NCI-H2107 treated with DMSO at 0.1 percent for 48 hours (cell line): ENCODE measurements at regions not wholly inside any gene's neighbourhood (a gene's known extent, or its start where the extent isn't known, plus 50 kb on each side); places are given as distances from the start of the nearest gene placed in this dataset.
A peak's percentile ranks its signal among the peaks of the same experiment; 100 is the strongest.

ENCODE experiments used
- DNase-seq: peaks from one replicate; lab custom pipeline; 2025; ENCODE audit not compliant: unreplicated experiment; lab: John Stamatoyannopoulos, UW

DNA sequence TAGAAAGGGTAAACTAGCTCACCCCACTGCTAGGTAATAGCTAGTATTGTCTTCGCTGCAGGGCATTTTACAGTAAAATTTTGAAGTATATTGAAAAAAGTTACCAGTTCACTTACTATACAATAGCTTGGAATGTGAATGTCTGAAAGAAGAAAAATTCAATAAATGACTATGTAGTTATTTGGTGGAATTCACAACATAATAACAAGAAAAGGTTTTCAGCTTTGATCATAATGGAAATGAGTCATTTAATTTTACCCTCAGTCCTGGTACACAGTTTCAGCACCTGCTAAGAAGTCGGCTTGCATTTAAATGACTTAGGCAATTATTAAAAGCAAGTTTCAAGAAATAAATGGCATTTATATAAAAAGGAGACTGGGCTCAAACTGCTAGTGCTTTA lies 90.4 kb downstream of the NUP35 start:
- DNase-seq = no peak

DNA sequence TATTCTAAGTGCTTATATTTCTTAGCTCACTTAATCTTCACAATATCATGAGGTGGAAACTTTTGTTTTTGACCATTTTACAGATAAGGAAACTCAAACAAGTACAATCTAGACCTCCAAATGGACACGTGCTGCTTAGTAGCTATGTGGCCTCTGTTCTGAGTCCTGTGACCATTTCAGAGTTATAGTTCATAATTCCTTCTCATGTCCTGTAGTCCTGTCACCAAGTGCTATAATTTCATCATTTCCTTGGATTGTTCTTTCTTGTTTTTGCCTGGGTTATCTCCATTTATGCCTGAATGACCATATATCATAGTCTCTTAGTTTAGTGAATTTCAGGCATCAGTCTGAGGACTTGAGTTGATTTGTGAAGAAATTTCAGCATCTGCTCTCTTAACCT lies 91.7 kb downstream of the NUP35 start:
- DNase-seq = no peak

DNA sequence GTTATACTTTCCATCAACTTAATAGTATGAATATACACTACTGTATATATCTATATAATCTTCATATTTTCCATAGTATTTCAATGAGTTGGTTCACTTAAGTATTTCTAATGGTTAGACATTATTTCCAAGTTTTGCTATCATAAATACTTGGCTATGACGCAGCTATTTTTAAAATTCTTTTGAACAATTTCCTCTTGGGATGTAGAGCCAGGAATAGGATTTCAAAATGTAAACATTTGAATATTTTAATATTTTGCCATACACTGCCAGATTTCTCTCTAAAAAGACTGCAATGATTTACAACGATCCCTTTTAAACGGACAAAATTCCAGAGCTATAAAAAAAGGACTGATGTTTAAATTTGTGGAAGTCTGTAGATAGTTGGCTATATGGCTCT lies 95.6 kb downstream of the NUP35 start:
- DNase-seq = no peak

DNA sequence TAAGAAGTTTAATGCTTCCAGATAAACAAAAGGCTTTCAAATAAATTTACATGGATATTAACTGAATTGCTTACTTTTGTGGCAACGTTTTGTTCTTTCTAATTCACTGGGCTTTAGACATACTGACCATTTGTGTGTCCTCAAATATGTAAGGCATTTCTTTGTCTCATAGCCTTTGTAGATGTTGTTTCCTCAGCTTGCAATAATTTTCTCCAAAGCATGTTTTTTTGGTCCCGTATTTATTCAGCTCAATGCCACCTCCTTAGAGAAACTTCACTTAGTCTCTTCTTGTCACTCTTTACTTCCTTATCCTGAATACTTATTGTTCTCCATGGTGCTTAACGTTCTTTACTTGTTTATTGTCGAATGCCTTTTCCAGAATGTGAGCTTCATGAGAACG lies 98.5 kb downstream of the NUP35 start:
- no peak for DNase-seq

DNA sequence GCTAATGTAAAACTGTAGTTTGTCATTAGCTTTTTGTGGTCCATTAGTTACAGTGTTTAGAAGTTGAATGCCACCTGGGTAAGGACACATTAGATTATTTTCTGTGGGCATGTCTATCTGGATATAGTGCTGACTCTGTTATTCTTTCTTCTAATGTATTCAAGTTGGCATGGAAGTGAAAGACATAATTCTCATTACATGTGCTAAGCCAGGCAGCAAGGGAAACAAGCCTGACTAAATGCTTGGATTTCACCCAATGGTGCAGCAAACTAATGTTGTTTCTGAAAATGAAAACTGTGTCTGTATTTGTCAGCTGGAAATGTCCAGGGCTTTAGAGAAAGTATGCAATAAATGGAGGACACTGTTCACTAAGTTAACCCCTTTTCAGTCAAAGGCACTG lies 100.7 kb downstream of the NUP35 start:
- DNase-seq = no peak

DNA sequence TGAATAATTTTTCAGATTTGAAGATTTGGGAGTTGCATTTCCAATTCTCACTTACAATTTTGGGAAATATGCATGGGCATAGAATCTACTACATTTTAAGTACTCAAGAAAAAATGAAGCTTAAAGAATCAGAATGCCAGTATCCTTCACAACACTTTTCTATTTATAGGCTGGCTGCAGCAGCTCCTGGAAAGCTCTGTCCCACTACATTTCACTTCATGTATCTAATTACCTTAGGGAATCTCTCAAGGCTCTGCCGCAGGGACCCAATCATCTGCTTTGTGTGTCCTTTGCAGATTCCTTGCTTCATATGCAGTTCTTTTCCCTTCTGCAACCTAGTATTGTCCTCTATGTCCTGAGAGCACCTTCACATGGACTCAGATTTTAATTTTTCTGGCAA lies 102.9 kb downstream of the NUP35 start:
- DNase-seq = no peak

DNA sequence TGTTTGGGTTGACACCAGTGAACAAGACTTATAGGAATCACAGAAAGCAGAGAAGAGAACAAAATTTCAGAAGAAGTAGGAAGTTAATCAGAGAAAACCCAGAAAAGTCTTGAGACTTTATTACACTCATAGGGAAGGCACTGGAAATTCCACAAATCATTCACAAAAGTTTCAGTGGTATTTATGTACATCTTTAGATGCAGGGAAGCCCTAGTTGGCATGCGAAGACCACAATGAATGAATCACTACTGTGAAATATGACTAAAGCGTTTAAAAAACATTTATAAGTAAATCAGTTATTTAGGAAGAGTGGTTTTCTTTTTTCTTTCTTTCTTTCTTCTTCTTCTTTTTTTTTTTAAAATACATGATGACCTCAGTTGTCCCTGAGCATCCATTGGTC lies 105.1 kb downstream of the NUP35 start:
- DNase-seq = no peak

DNA sequence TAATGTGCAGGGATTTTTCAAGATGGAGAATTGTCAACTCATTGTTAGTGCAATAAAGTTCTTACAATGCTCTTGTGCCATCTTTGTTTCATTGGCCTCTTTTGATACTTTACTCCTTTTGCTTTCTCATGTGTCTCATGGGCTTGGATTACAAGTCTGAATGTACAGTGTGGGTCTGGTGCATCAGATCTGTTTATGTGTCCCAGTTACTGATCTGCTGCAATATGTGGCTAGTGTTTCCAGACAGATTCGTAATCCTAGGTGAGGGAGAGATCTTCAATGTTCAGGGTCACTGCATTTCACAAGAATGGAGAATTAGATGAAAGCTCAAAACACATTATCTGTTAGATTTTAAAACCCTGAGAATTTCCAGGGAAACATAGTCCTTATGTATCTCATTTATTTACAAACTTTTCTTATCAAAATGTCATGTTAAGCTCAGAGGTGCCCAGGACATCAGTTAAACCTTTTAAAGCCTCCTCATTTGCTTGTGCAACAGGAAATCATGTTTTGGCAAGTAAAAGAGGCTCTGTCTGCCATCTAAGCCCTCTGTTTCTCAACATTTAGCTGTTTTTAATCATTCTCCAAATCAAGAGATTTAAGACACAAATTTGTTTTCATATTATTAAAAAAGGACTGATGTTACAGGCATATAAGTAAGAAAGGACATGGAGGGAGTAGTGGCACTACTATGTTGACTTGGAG lies 108.1 kb downstream of the NUP35 start:
- no peak for DNase-seq

DNA sequence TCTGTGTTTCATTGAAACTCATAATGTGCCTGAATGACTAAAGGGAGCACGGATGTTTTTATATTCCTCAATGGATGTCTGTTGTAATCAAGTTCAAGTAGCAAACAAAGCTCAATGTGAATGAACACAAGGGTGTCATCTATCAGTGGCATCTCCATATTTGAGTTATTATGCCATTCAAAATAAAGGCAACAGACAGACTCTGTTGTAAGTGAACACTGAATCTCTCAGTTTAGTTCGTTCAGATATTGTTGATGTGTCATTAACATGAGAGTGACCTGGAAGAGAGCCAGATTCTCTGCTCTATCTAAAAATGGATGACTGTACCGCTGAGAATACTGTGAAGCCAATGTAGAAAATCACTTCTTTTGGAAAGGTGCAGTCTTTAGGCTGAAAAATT lies 118.7 kb downstream of the NUP35 start:
- peak; percentile 53 for DNase-seq

DNA sequence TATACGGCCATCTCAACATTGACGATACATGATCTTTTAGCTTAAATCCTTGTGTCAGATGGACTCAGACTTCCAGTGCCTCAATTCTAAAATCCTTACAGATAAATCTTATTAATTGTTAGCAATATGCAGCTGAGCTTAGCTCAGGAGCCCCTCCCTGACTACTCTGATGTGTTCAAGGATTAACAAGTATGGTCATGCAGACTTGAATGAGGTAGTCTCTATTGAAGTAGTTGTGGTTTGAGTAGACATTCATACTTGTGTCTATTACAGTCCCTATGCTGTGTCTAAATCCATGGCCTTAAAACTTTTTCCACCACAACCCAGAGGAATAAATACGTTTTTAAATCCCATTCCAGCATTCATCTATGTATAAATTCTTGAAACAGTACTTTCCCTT lies 119.5 kb downstream of the NUP35 start:
- no peak for DNase-seq

DNA sequence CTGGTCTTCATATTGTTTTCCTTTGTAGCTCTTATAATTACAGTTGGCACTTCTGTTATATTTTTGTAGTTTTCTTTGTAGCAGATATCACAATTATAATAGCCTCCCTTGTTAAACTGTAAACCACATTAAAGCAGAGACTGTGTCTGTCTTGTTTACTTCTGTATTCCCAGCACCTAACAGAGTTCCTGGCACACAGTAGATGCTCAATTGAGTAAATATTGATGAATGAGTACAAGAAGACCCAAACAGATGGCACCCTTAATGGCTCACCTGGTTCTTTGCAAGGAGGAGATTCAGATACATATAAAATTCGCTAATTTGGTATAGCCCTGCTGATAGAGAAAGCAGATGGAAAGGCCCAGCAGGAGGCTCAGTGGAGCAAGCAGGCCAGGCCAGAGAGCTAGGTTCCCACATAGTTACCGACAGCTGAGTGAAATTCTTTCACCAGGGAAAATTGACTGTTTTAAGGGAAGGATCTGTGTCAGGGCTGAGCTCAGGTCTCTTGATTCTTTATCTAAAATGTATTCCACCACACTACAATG lies 120.1 kb downstream of the NUP35 start:
- no peak for DNase-seq

DNA sequence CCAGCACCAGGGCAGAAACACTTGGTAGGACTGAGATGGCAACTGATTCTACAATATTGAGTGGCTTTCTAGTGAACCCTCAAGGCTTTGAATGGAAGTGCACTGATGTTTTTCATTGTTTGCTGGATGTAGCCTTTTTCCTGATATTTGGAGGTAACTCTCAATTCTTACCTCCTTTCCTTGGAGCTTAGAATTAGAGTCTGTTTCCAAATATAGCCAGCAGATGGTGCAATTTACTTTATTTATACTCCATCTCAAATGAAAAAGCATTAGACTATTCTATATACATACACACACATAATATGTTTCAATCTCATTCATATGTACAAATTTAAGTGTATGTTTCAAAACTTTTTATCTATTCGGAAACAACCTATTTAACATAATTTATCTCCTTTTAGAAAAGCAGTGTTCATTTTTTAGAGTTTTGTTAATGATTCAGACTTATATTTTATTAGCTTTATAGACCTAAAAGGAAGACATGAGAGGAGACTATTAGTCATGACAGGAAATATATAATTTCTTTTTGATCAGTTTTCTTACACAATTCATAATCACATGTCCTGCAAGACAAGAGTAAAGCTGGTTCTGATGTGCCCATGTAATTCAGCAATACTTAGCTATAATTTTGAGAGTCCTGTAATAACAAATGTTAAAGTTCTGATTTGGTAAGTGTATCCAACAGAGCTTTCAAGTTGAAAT lies 124.8 kb downstream of the NUP35 start:
- DNase-seq = peak; percentile 15

DNA sequence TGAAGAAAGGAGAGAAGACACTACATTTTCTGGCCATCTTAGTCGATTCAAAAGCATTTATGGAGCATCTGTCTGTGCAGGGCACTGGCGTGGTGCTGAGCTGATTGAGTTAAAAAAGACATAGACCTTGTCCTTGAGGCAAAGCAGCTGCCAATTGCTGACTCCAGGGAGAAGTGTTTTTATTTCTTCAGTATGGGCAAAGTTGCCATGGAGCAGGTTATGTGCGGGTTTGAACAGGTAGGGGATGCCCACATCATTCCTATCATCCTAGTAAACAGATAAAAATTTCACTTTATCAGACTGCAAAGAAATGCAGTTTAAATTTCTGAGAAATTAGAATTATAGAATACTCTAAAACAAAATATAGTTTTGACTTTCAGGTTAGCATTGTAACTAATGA lies 125.8 kb downstream of the NUP35 start:
- no peak for DNase-seq

DNA sequence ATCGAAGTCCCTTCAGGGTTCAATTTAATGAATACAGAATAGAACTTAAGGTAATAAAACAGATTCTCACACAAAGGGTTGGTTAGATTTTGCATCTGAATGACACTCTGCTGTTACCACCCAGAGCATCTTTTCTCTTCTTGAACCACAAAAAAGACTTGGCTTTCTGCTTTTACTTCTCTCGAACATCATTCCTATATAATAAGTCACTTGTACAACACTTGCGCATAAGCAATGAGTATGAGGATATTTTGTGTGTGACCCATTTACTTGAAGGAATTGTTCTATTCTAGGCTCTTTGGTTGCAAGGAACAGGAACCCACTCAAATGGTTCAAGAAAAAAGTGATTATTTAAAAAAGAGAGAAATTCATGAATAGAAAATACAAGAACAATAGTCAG lies 126.2 kb downstream of the NUP35 start:
- DNase-seq = no peak

DNA sequence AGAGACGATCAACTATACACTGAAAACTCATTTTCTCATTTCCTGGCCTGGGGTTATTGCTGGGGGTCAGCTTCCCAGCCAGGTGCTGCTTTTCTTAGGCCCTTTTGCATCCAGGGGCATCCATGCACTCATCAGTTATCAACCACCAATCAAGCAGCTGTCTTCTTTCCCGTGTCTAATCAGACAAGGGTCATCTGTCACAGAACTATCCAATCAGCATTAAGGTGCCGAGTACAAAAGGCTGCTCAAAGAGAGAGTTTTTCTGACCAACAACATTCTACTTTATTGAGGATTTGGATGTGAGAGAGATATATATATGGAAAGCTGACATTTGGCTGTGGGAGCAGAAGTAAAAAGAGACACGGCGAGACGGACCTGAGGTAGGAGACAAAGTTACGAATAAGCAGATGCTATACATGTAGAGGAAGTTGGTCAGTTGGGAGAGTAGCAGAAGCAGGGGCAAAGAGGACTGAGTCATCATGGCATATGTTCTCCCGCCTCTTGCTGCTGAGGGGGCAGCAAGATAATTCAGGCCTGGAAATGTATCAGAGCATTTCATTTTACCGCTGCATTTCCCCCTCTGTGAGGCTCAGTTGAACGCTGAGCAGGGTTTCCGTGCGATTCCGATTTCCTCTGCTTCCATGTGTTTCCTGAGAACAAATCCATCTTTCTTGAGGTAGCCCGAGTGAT lies 129.3 kb downstream of the NUP35 start:
- DNase-seq = no peak

DNA sequence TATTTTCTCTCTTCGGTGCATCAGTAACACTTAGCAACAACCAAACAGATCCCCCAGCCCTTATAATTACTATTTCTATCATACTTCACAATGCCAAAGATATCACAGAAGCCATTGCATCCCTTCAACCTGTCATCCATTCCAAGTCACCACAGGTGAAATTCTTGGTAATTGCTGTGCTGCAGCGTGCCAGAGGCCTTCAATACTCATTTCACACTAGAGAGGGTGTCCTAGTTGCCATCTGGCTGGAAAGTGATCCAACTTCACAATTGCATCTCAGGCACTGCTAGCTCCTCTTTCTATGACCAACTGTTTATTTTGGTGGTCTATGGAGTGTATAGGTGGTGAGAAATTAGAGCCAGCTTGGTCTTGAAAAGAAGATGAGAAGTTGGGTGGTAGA lies 131.2 kb downstream of the NUP35 start:
- DNase-seq = no peak

DNA sequence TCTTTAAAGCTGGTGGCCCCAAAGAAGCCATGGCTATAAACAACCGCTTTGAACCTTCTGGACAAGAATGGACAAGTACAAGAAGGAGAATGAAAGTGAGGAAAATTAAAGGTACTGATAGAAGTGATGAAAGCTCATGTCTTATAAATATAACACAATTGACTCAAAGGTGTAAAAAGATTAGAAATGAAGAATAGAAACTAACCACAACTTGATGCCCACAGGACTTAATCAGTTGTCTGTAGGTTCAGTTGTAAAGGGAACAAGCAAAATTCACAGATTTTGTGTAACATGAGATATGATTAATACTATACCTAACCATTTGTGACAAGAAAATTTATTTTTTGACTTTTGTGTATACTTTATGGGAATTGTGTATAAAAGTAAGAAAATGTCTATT lies 135.7 kb downstream of the NUP35 start:
- no peak for DNase-seq

DNA sequence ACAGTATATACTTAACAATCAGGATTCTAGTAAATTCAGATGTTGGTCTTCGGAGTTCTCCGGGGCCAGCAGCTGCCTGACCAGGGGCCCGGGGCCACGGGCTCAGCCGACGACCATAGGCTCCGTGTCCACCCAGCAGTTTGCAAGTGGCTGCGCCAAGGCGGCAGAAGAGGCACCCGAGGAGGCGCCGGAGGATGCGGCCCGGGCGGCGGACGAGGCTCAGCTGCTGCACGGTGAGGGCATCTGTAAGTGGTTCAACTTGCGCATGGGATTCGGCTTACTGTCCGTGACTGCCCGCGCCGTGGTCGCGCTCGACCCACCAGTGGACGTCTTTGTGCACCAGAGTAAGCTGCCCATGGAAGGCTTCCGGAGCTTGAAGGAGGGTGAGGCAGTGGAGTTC lies 136.3 kb downstream of the NUP35 start:
- no peak for DNase-seq

DNA sequence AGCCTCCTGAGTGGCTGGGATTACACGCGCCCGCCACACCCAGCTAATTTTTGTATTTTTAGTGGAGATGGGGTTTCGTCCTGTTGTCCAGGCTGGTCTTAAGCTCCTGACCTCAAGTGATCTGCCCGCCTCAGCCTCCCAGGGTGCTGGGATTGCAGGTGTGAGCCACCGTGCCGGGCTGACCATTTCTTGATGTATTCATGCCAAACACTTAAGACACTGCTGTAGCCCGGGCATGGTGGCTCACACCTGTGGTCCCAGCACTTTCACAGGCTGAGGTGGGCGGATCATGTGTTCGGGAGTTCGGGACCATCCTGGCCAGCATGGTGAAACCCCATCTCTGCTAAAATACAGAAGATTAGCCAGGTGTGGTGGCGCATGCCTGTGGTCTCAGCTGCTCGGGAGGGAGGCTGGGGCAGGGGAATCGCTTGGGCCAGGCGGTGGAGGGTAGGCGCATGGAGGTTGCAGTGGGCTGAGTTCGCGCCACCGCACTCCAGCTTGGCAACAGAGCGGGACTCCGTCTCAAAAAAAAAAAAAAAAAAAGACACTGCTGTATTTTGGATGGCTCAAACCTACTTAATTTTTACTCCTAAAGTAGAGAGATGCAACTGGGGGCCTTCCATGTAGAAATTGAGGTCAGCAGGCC lies 140.8 kb downstream of the NUP35 start:
- DNase-seq = no peak

DNA sequence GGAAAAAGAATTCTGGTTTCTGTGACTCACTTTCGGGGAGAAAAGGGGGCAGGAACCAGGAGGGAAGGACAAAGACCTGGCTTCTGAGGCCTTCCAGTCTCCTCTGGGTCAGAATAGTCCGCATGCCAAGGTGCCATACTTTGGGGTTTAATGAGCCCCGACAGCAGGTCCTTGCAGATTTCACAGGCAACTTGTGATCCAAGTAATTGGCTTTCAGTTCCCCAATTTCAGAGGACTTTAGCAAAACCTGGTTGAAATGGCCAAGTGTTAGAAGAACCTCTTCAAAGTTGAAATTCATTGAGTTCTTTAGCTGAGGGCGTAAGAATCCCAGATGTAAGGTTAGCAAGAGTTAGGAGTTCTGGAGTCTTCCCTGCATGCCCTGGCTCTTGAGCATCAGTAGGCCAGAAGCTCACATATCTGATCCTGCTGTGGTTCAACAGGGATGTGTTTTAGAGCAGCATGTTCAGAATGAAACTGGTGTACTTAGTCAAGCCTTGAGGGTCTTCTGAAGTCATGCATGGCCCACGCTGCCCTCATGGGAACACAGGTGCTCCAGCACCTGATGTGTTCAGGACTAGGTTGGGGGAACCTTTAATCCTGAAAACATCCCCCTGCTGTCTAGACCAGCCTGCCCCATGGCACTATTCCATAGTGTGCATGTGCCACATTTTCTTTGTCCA lies 143.0 kb downstream of the NUP35 start:
- DNase-seq = no peak

DNA sequence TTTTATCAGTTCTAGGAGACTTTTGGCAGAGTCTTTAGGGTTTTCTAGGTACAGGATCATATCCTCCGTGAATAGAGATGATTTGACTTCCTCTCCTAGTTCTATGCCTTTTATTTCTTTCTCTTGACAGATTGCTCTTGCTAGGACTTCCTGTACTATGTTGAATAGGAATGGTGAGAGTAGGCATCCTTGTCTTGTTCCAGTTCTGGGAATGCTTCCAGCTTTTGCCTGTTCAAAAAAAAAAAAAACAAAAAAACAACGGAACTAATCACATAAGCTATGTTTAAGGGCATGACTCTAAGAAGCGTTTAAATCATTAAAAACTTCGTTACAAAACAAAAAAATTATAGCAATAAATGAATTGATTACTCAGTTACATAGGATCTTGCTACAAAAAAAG lies 145.7 kb downstream of the NUP35 start:
- no peak for DNase-seq
